ENCODE measurements at regions not wholly inside any gene's neighbourhood (a gene's known extent, or its start where the extent isn't known, plus 50 kb on each side); places are given as distances from the start of the nearest gene placed in this dataset.
"Not testable (repeated sequence)": the region's sequence is repeated elsewhere in the genome, so short reads cannot be mapped to it uniquely, and the experiment has no call there.

GRCh38 chr17:77540975-77541374, 400.2 kb downstream of the SEC14L1 start:
- in situ Hi-C loops (cut with HindIII; ENCODE audit: low pct_ligation_motif_present, low pct_unique_long_range_greater_than_20kb, low sequenced_read_pairs), result loop anchor here (25.0 kb wide), 1 partner anchor 471 kb away; no protein-coding TSS in a partner anchor
- no peak for DNase-seq

- in situ Hi-C loops (cut with HindIII; ENCODE audit: low pct_ligation_motif_present, low pct_unique_long_range_greater_than_20kb, low sequenced_read_pairs), result loop anchor here (25.0 kb wide), 1 partner anchor 470 kb away; no protein-coding TSS in a partner anchor
- no peak for DNase-seq
Observed at GRCh38 chr17:77542011-77542410, 401.2 kb downstream of the SEC14L1 start.

- DNase-seq, result peak; percentile 80
- in situ Hi-C loops (cut with HindIII; ENCODE audit: low pct_ligation_motif_present, low pct_unique_long_range_greater_than_20kb, low sequenced_read_pairs), result loop anchor here (25.0 kb wide), 1 partner anchor 469 kb away; no protein-coding TSS in a partner anchor
Observed at GRCh38 chr17:77542551-77543490, 402.1 kb downstream of the SEC14L1 start.

- DNase-seq, result no peak
- in situ Hi-C loops (cut with HindIII; ENCODE audit: low pct_ligation_motif_present, low pct_unique_long_range_greater_than_20kb, low sequenced_read_pairs), result loop anchor here (25.0 kb wide), 1 partner anchor 468 kb away; no protein-coding TSS in a partner anchor
Observed at GRCh38 chr17:77543801-77544200, 403.0 kb downstream of the SEC14L1 start.

GRCh38 chr17:77544347-77545110, 403.8 kb downstream of the SEC14L1 start:
- DNase-seq, result no peak
- in situ Hi-C loops (cut with HindIII; ENCODE audit: low pct_ligation_motif_present, low pct_unique_long_range_greater_than_20kb, low sequenced_read_pairs), result loop anchor here (25.0 kb wide), 1 partner anchor 468 kb away; no protein-coding TSS in a partner anchor

GRCh38 chr17:77546772-77547241, 406.0 kb downstream of the SEC14L1 start:
- no peak for DNase-seq
- in situ Hi-C loops (cut with HindIII; ENCODE audit: low pct_ligation_motif_present, low pct_unique_long_range_greater_than_20kb, low sequenced_read_pairs), result loop anchor here (25.0 kb wide), 1 partner anchor 465 kb away; no protein-coding TSS in a partner anchor

- DNase-seq, result no peak
Observed at GRCh38 chr17:77548967-77549366, 408.2 kb downstream of the SEC14L1 start.

GRCh38 chr17:77549726-77550366, 408.7 kb upstream of the TNRC6C start:
- in situ Hi-C loops (cut with HindIII; ENCODE audit: low pct_ligation_motif_present, low pct_unique_long_range_greater_than_20kb, low sequenced_read_pairs), result loop anchor here (25.0 kb wide), 1 partner anchor 462 kb away; no protein-coding TSS in a partner anchor
- DNase-seq, result no peak

More at GRCh38 chr17:77548967-77549366, 408.2 kb downstream of the SEC14L1 start:
- in situ Hi-C loops (cut with HindIII; ENCODE audit: low pct_ligation_motif_present, low pct_unique_long_range_greater_than_20kb, low sequenced_read_pairs), result loop anchor here (25.0 kb wide), 1 partner anchor 463 kb away; no protein-coding TSS in a partner anchor

- in situ Hi-C loops (cut with HindIII; ENCODE audit: low pct_ligation_motif_present, low pct_unique_long_range_greater_than_20kb, low sequenced_read_pairs), result no loop called here
Observed at GRCh38 chr17:77553459-77554066, 404.9 kb upstream of the TNRC6C start.

GRCh38 chr17:77555121-77555591, 403.3 kb upstream of the TNRC6C start:
- DNase-seq, result no peak
- in situ Hi-C loops (cut with HindIII; ENCODE audit: low pct_ligation_motif_present, low pct_unique_long_range_greater_than_20kb, low sequenced_read_pairs), result no loop called here

More at GRCh38 chr17:77553459-77554066, 404.9 kb upstream of the TNRC6C start:
- DNase-seq, result no peak

- in situ Hi-C loops (cut with HindIII; ENCODE audit: low pct_ligation_motif_present, low pct_unique_long_range_greater_than_20kb, low sequenced_read_pairs), result no loop called here
- DNase-seq, result no peak
Observed at GRCh38 chr17:77555741-77556291, 402.7 kb upstream of the TNRC6C start.

- DNase-seq, result no peak
- in situ Hi-C loops (cut with HindIII; ENCODE audit: low pct_ligation_motif_present, low pct_unique_long_range_greater_than_20kb, low sequenced_read_pairs), result no loop called here
Observed at GRCh38 chr17:77556383-77557061, 402.0 kb upstream of the TNRC6C start.

- no peak for DNase-seq
- in situ Hi-C loops (cut with HindIII; ENCODE audit: low pct_ligation_motif_present, low pct_unique_long_range_greater_than_20kb, low sequenced_read_pairs), result no loop called here
Observed at GRCh38 chr17:77558846-77559626, 399.5 kb upstream of the TNRC6C start.

- DNase-seq, result no peak
- in situ Hi-C loops (cut with HindIII; ENCODE audit: low pct_ligation_motif_present, low pct_unique_long_range_greater_than_20kb, low sequenced_read_pairs), result no loop called here
Observed at GRCh38 chr17:77560381-77560780, 398.1 kb upstream of the TNRC6C start.

GRCh38 chr17:77560841-77561240, 397.7 kb upstream of the TNRC6C start:
- in situ Hi-C loops (cut with HindIII; ENCODE audit: low pct_ligation_motif_present, low pct_unique_long_range_greater_than_20kb, low sequenced_read_pairs), result no loop called here
- DNase-seq, result no peak

- in situ Hi-C loops (cut with HindIII; ENCODE audit: low pct_ligation_motif_present, low pct_unique_long_range_greater_than_20kb, low sequenced_read_pairs); DNase-seq: not testable (repeated sequence)
Observed at GRCh38 chr17:77562361-77562760, 396.1 kb upstream of the TNRC6C start.

All from ACHN (cell line).